Sigmoid colon (tissue), 4 donors: ENCODE measurements at regions not wholly inside any gene's neighbourhood (a gene's known extent, or its start where the extent isn't known, plus 50 kb on each side); places are given as distances from the start of the nearest gene placed in this dataset.
"Not testable (repeated sequence)": the region's sequence is repeated elsewhere in the genome, so short reads cannot be mapped to it uniquely, and the experiment has no call there.

Experiments
- CTCF ChIP-seq, 4 experiments: fragments of 450-650 bp in 3 of 4; fragments of 200-600 bp in 1 of 4; IDR thresholded peaks; one replicate each; pipeline ENCODE4 v1.5.1; 2016 to 2019; ENCODE audit warnings: antibody characterized with exemption in 4 of 4, mild to moderate bottlenecking in 3 of 4, moderate library complexity in 2 of 4
- EP300 ChIP-seq, 4 donors: sonication (generic); formaldehyde crosslinking; IDR thresholded peaks; one replicate each; pipeline ENCODE4 v1.6.1; 2017; ENCODE audit warnings: antibody characterized with exemption in 4 of 4

GRCh38 chr7:63570386-63571115 is 428.1 kb upstream of the ZNF722 start:
- not testable (repeated sequence) for TF ChIP-seq CTCF, EP300 (IDR thresholded peaks at IDR 0.05)
